ENCODE measurements at regions not wholly inside any gene's neighbourhood (a gene's known extent, or its start where the extent isn't known, plus 50 kb on each side); places are given as distances from the start of the nearest gene placed in this dataset.

DNA sequence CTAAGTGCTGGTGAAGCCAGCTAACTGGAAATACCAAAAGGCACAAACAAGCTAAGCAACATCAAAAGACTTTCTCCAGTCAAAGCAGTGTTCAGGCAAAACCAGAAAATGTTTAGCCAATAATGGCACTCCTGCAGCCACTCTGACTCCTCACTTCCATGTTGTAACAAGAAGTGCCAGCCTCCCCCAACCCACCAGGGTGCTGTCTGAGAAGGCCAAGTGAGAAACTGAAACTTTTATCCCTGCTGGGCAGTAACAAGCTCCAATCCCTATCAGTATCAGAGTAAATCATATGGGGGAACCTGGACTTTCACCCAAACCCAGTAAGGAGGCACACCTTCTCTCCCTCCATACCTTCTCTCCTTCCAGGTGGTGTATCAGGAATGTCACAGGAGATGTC is 414.8 kb upstream of the NMUR2 start:
- TF ChIP-seq EP300 (IDR thresholded peaks at IDR 0.05) = no peak
- TF ChIP-seq, protein P1, sequence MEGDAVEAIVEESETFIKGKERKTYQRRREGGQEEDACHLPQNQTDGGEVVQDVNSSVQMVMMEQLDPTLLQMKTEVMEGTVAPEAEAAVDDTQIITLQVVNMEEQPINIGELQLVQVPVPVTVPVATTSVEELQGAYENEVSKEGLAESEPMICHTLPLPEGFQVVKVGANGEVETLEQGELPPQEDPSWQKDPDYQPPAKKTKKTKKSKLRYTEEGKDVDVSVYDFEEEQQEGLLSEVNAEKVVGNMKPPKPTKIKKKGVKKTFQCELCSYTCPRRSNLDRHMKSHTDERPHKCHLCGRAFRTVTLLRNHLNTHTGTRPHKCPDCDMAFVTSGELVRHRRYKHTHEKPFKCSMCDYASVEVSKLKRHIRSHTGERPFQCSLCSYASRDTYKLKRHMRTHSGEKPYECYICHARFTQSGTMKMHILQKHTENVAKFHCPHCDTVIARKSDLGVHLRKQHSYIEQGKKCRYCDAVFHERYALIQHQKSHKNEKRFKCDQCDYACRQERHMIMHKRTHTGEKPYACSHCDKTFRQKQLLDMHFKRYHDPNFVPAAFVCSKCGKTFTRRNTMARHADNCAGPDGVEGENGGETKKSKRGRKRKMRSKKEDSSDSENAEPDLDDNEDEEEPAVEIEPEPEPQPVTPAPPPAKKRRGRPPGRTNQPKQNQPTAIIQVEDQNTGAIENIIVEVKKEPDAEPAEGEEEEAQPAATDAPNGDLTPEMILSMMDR (IDR thresholded peaks at IDR 0.05) = no peak

All from upper lobe of left lung (tissue), 4 donors.